ENCODE measurements at regions not wholly inside any gene's neighbourhood (a gene's known extent, or its start where the extent isn't known, plus 50 kb on each side); places are given as distances from the start of the nearest gene placed in this dataset.

GRCh38 chr12:70031046-70031445 is 206.0 kb downstream of the MYRFL start (continued):
- TF ChIP-seq TEAD4 (IDR thresholded peaks at IDR 0.05; ENCODE audit: borderline replicate concordance, insufficient read depth) = no peak
- no peak for TF ChIP-seq CHD2 (IDR thresholded peaks at IDR 0.05; ENCODE audit: low read length, partially characterized antibody)
- TF ChIP-seq RFX5 (IDR thresholded peaks at IDR 0.05; ENCODE audit: low read length) = no peak
- TF ChIP-seq, protein P1, sequence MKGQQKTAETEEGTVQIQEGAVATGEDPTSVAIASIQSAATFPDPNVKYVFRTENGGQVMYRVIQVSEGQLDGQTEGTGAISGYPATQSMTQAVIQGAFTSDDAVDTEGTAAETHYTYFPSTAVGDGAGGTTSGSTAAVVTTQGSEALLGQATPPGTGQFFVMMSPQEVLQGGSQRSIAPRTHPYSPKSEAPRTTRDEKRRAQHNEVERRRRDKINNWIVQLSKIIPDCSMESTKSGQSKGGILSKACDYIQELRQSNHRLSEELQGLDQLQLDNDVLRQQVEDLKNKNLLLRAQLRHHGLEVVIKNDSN (IDR thresholded peaks at IDR 0.05; ENCODE audit: borderline replicate concordance, low read depth) = no peak
- TF ChIP-seq FOXJ3 (CRISPR knock-in tag; IDR thresholded peaks at IDR 0.05) = no peak
- no peak for TF ChIP-seq NFIC (IDR thresholded peaks at IDR 0.05; ENCODE audit: borderline replicate concordance)
- no peak for TF ChIP-seq GABPA (IDR thresholded peaks at IDR 0.05; ENCODE audit: low read depth)
- TF ChIP-seq RXRA (IDR thresholded peaks at IDR 0.05; ENCODE audit: borderline replicate concordance, low read depth) = no peak
- no peak for TF ChIP-seq FOSL2 (IDR thresholded peaks at IDR 0.05; ENCODE audit: borderline replicate concordance, low read depth)

DNA sequence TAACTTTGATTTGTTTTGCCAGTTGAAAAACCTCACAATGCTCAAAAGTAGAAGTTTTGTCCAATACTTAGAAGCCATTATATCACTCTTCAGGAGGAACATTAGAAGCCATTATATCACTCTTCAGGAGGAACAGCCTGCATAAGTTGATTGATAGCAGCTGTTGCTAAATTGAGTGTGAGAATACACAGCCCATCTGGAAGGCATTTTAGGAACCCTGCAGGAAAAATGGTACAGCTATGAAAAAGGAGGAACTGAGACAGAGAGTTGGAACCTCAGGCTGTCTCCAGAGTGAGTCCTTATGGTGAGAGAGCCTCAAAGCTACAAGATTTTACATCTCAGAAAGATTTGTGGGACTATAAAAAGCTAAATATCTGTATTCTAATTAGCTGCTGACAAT is 207.0 kb downstream of the MYRFL start:
- H3F3A ChIP-seq (replicated peaks; ENCODE audit: insufficient read depth) = no peaks in the 10 kb centered on the region
- H3K36me3 ChIP-seq (replicated peaks in 1 of 2; ENCODE audit: control insufficient read depth in 1 of 2, insufficient read depth in 2 of 2, low read length in 1 of 2) = no peaks in the 10 kb centered on the region
- H3K4me3 ChIP-seq (ENCODE audit: low read depth in 2 of 2, low read length in 1 of 2) = no peak overlapping the region
- no peak overlapping the region for H2AFZ ChIP-seq (ENCODE audit: low read depth)
- no peak overlapping the region for H3K4me2 ChIP-seq
- H3K79me2 ChIP-seq (ENCODE audit: insufficient read depth) = no peaks in the 10 kb centered on the region
- no peaks in the 10 kb centered on the region for H3K9me2 ChIP-seq
- H3K9me3 ChIP-seq = no peaks in the 10 kb centered on the region
- DNase-seq = no peak
- no peak overlapping the region for H3K9ac ChIP-seq
- POLR2A ChIA-PET = no interaction called here
- no peaks in the 10 kb centered on the region for H3K4me1 ChIP-seq (ENCODE audit: control insufficient read depth in 1 of 2, insufficient read depth in 2 of 2, low read depth in 1 of 2, low read length in 1 of 2)
- H3K27me3 ChIP-seq (ENCODE audit: insufficient read depth) = no peaks in the 10 kb centered on the region
- H4K20me1 ChIP-seq (ENCODE audit: insufficient read depth) = no peaks in the 10 kb centered on the region
- H3K27ac ChIP-seq (ENCODE audit: low read depth in 2 of 2, low read length in 1 of 2) = no peak overlapping the region
- CTCF ChIA-PET = no interaction called here
- TF ChIP-seq NRF1 (IDR thresholded peaks at IDR 0.05; ENCODE audit: low read depth, low read length) = no peak
- no peak for TF ChIP-seq GABPA (IDR thresholded peaks at IDR 0.05; ENCODE audit: low read depth)
- TF ChIP-seq RCOR1 (IDR thresholded peaks at IDR 0.05; ENCODE audit: low read length) = no peak
- TF ChIP-seq POLR2AphosphoS5 (IDR thresholded peaks at IDR 0.05; ENCODE audit: low read depth, low read length) = no peak
- no peak for TF ChIP-seq YY1 (IDR thresholded peaks at IDR 0.05; ENCODE audit: low read depth)
- no peak for TF ChIP-seq RXRA (IDR thresholded peaks at IDR 0.05; ENCODE audit: borderline replicate concordance, low read depth)
- TF ChIP-seq, protein P2, sequence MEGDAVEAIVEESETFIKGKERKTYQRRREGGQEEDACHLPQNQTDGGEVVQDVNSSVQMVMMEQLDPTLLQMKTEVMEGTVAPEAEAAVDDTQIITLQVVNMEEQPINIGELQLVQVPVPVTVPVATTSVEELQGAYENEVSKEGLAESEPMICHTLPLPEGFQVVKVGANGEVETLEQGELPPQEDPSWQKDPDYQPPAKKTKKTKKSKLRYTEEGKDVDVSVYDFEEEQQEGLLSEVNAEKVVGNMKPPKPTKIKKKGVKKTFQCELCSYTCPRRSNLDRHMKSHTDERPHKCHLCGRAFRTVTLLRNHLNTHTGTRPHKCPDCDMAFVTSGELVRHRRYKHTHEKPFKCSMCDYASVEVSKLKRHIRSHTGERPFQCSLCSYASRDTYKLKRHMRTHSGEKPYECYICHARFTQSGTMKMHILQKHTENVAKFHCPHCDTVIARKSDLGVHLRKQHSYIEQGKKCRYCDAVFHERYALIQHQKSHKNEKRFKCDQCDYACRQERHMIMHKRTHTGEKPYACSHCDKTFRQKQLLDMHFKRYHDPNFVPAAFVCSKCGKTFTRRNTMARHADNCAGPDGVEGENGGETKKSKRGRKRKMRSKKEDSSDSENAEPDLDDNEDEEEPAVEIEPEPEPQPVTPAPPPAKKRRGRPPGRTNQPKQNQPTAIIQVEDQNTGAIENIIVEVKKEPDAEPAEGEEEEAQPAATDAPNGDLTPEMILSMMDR (IDR thresholded peaks at IDR 0.05) = no peak
- no peak for TF ChIP-seq MAX (IDR thresholded peaks at IDR 0.05; ENCODE audit: low read depth)
- no peak for TF ChIP-seq RAD21 (IDR thresholded peaks at IDR 0.05; ENCODE audit: low read length)
- TF ChIP-seq, protein P3, sequence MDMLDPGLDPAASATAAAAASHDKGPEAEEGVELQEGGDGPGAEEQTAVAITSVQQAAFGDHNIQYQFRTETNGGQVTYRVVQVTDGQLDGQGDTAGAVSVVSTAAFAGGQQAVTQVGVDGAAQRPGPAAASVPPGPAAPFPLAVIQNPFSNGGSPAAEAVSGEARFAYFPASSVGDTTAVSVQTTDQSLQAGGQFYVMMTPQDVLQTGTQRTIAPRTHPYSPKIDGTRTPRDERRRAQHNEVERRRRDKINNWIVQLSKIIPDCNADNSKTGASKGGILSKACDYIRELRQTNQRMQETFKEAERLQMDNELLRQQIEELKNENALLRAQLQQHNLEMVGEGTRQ (IDR thresholded peaks at IDR 0.05; ENCODE audit: borderline replicate concordance, low read depth, low read length) = no peak
- TF ChIP-seq NFIC (IDR thresholded peaks at IDR 0.05; ENCODE audit: borderline replicate concordance) = no peak
- no peak for TF ChIP-seq TAF1 (IDR thresholded peaks at IDR 0.05; ENCODE audit: borderline replicate concordance, low read depth, low read length)
- no peak for TF ChIP-seq ZBTB33 (IDR thresholded peaks at IDR 0.05; ENCODE audit: borderline replicate concordance, low read depth)
- TF ChIP-seq IRF3 (IDR thresholded peaks at IDR 0.05; ENCODE audit: low read depth, low read length) = no peak
- no peak for TF ChIP-seq MEF2A (IDR thresholded peaks at IDR 0.05; ENCODE audit: borderline replicate concordance, low read depth)
- TF ChIP-seq, protein P4, sequence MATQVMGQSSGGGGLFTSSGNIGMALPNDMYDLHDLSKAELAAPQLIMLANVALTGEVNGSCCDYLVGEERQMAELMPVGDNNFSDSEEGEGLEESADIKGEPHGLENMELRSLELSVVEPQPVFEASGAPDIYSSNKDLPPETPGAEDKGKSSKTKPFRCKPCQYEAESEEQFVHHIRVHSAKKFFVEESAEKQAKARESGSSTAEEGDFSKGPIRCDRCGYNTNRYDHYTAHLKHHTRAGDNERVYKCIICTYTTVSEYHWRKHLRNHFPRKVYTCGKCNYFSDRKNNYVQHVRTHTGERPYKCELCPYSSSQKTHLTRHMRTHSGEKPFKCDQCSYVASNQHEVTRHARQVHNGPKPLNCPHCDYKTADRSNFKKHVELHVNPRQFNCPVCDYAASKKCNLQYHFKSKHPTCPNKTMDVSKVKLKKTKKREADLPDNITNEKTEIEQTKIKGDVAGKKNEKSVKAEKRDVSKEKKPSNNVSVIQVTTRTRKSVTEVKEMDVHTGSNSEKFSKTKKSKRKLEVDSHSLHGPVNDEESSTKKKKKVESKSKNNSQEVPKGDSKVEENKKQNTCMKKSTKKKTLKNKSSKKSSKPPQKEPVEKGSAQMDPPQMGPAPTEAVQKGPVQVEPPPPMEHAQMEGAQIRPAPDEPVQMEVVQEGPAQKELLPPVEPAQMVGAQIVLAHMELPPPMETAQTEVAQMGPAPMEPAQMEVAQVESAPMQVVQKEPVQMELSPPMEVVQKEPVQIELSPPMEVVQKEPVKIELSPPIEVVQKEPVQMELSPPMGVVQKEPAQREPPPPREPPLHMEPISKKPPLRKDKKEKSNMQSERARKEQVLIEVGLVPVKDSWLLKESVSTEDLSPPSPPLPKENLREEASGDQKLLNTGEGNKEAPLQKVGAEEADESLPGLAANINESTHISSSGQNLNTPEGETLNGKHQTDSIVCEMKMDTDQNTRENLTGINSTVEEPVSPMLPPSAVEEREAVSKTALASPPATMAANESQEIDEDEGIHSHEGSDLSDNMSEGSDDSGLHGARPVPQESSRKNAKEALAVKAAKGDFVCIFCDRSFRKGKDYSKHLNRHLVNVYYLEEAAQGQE (IDR thresholded peaks at IDR 0.05; ENCODE audit: low read depth, low read length) = no peak
- TF ChIP-seq JUND (IDR thresholded peaks at IDR 0.05) = no peak
